ENCODE measurements at regions not wholly inside any gene's neighbourhood (a gene's known extent, or its start where the extent isn't known, plus 50 kb on each side); places are given as distances from the start of the nearest gene placed in this dataset.

- no peak for TF ChIP-seq CTCF (IDR thresholded peaks at IDR 0.05)
- Histone ChIP-seq H3K36me3 (no peaks in the 10 kb centered on the region), H3K4me1 (no peaks in the 10 kb centered on the region), H3K9me3 (no peaks in the 10 kb centered on the region), H3K27me3 (ENCODE audit: low read depth) (no peaks in the 10 kb centered on the region), H3K27ac (no peak overlapping the region), H3K4me3 (no peak overlapping the region)
- intact Hi-C loops (cut with DNase I): no loop called here
- DNase-seq (peak; percentile 24), ATAC-seq (no peak)
Measured at GRCh38 chr2:120485096-120485495, 139.2 kb downstream of the INHBB start.

- ATAC-seq (no peak), DNase-seq (peak; percentile 25)
- H3K9me3 ChIP-seq: no peaks in the 10 kb centered on the region
- no peak for TF ChIP-seq CTCF (IDR thresholded peaks at IDR 0.05)
- no peaks in the 10 kb centered on the region for H3K27me3 ChIP-seq (ENCODE audit: low read depth)
- H3K27ac ChIP-seq: no peak overlapping the region
- intact Hi-C loops (cut with DNase I): no loop called here
- no peaks in the 10 kb centered on the region for H3K4me1 ChIP-seq
- H3K36me3 ChIP-seq: no peaks in the 10 kb centered on the region
- H3K4me3 ChIP-seq: no peak overlapping the region
Measured at GRCh38 chr2:120486441-120486840, 140.5 kb downstream of the INHBB start.

- DNase-seq (peak; percentile 14), ATAC-seq (no peak)
- intact Hi-C loops (cut with DNase I): no loop called here
- Histone ChIP-seq H3K36me3 (no peaks in the 10 kb centered on the region), H3K27me3 (ENCODE audit: low read depth) (no peaks in the 10 kb centered on the region), H3K4me1 (no peaks in the 10 kb centered on the region), H3K9me3 (no peaks in the 10 kb centered on the region), H3K27ac (no peak overlapping the region), H3K4me3 (no peak overlapping the region)
- no peak for TF ChIP-seq CTCF (IDR thresholded peaks at IDR 0.05)
Measured at GRCh38 chr2:120486946-120487345, 141.0 kb downstream of the INHBB start.

- ATAC-seq (no peak), DNase-seq (no peak)
- Histone ChIP-seq H3K4me1 (no peaks in the 10 kb centered on the region), H3K9me3 (no peaks in the 10 kb centered on the region), H3K36me3 (no peaks in the 10 kb centered on the region), H3K27ac (no peak overlapping the region), H3K4me3 (no peak overlapping the region), H3K27me3 (ENCODE audit: low read depth) (no peaks in the 10 kb centered on the region)
- intact Hi-C loops (cut with DNase I): no loop called here
- no peak for TF ChIP-seq CTCF (IDR thresholded peaks at IDR 0.05)
Measured at GRCh38 chr2:120488531-120488930, 142.6 kb downstream of the INHBB start.

GRCh38 chr2:120489023-120489422 is 143.1 kb downstream of the INHBB start:
- no peak for DNase-seq
- H3K27me3 ChIP-seq (ENCODE audit: low read depth): no peaks in the 10 kb centered on the region
- no peak for TF ChIP-seq CTCF (IDR thresholded peaks at IDR 0.05)
- intact Hi-C loops (cut with DNase I): no loop called here
- H3K36me3 ChIP-seq: no peaks in the 10 kb centered on the region
- ATAC-seq: no peak
- H3K27ac ChIP-seq: no peak overlapping the region
- H3K4me1 ChIP-seq: no peaks in the 10 kb centered on the region
- H3K4me3 ChIP-seq: no peak overlapping the region
- H3K9me3 ChIP-seq: no peaks in the 10 kb centered on the region
